ENCODE measurements at regions not wholly inside any gene's neighbourhood (a gene's known extent, or its start where the extent isn't known, plus 50 kb on each side); places are given as distances from the start of the nearest gene placed in this dataset.
A peak's percentile ranks its signal among the peaks of the same experiment; 100 is the strongest.

- no peak overlapping the region for H3K4me3 ChIP-seq (ENCODE audit: extremely low read depth, insufficient read depth, low read length, poor library complexity, severe bottlenecking)
- H3K27ac ChIP-seq (ENCODE audit: low read depth, low read length, severe bottlenecking) = no peak overlapping the region
- H3K9me3 ChIP-seq (ENCODE audit: control insufficient read depth, low read length) = no peaks in the 10 kb centered on the region
- no peaks in the 10 kb centered on the region for H3K4me1 ChIP-seq (ENCODE audit: control insufficient read depth, insufficient read depth, low read length, poor library complexity, severe bottlenecking)
- 81 to 97% methylated on average over 5 of the region's 6 CpGs for WGBS, 2 experiments (ENCODE audit: insufficient coverage in 2 of 2)
- no peaks in the 10 kb centered on the region for H3K36me3 ChIP-seq (ENCODE audit: control insufficient read depth, insufficient read depth, low read length)
Observed at GRCh38 chr9:8188723-8189407, 389.3 kb upstream of the DMAC1 start.

DNA sequence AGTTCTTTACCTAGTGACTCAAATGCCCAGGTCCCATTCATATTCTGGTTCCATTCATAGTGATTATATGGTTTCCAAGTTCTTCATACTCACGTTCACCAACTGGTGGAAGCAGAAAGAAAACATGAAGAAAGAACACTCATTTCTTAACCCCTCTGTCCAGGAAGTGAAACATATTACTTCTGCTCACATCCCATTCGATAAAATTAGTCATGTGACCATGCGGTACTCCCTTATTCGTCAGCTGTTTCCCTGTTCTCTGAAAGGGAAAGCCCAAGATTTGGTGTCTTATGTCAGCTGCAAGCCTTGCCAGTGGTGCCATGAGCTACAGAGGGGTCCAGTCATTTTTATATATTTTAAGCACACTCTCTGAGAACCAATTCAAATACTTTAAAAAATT is 387.0 kb upstream of the DMAC1 start:
- no peaks in the 10 kb centered on the region for H3K4me1 ChIP-seq (ENCODE audit: control insufficient read depth, insufficient read depth, low read length, poor library complexity, severe bottlenecking)
- no peak overlapping the region for H3K4me3 ChIP-seq (ENCODE audit: extremely low read depth, insufficient read depth, low read length, poor library complexity, severe bottlenecking)
- H3K27ac ChIP-seq (ENCODE audit: low read depth, low read length, severe bottlenecking) = no peak overlapping the region
- 87 to 100% methylated on average over 4 of the region's 4 CpGs for WGBS, 2 experiments (ENCODE audit: insufficient coverage in 2 of 2)
- H3K36me3 ChIP-seq (ENCODE audit: control insufficient read depth, insufficient read depth, low read length) = no peaks in the 10 kb centered on the region
- H3K9me3 ChIP-seq (ENCODE audit: control insufficient read depth, low read length) = no peaks in the 10 kb centered on the region

DNA sequence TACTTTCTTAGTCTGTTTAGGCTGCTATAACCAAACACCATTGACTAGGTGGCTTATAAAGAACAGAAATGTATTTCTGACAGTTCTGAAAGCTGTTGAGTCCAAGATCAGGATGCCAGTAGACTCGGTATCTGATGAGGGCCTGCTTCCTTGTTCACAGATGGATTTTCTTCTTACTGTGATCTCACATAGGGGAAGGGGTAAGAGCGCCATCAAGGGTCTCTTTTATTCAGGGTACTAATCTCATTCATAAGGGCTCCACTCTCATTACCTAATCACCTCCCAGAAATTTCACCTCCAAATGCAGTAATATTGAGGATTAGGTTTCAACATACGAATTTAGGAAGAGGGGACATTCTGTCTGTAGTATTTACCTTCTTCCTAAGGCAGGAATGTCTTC is 384.0 kb upstream of the DMAC1 start:
- H3K36me3 ChIP-seq (ENCODE audit: control insufficient read depth, insufficient read depth, low read length) = no peaks in the 10 kb centered on the region
- WGBS, 2 experiments (ENCODE audit: insufficient coverage in 2 of 2) = 70% methylated on average over 1 of the region's 3 CpGs; no CpG with 5 or more reads in 1 of the 2 experiments

GRCh38 chr9:8179381-8180053 is 379.9 kb upstream of the DMAC1 start:
- no peak overlapping the region for H3K27ac ChIP-seq (ENCODE audit: low read depth, low read length, severe bottlenecking)
- WGBS, 2 experiments (ENCODE audit: insufficient coverage in 2 of 2) = 64% methylated on average over 1 of the region's 3 CpGs; no CpG with 5 or more reads in 1 of the 2 experiments

More for the DNA sequence above, 384.0 kb upstream of the DMAC1 start:
- Histone ChIP-seq H3K4me3 (ENCODE audit: extremely low read depth, insufficient read depth, low read length, poor library complexity, severe bottlenecking) (no peak overlapping the region), H3K9me3 (ENCODE audit: control insufficient read depth, low read length) (no peaks in the 10 kb centered on the region), H3K27ac (ENCODE audit: low read depth, low read length, severe bottlenecking) (no peak overlapping the region), H3K4me1 (ENCODE audit: control insufficient read depth, insufficient read depth, low read length, poor library complexity, severe bottlenecking) (no peaks in the 10 kb centered on the region)

DNA sequence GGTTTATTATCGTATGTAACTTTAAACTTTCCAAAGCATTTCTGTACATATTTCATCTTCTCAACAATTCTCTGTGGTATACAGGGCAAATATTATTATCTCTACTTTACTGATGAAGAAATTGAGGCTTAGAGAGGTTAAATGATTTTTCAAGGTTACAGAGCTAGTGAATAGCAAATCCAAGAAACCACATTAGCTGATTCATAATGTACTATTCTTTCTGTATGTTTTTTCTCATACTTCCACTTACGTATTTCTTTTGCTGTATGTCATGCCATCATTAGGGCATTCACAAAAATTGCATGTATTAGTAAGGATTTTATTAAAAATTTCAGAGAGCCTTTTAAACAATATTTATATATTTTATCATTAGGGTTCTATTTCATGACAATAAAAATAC is 372.4 kb upstream of the DMAC1 start:
- no CpG with 5 or more reads among the region's 2 CpGs for WGBS, 2 experiments (ENCODE audit: insufficient coverage in 2 of 2)
- H3K36me3 ChIP-seq (ENCODE audit: control insufficient read depth, insufficient read depth, low read length) = no peaks in the 10 kb centered on the region
- no peak overlapping the region for H3K27ac ChIP-seq (ENCODE audit: low read depth, low read length, severe bottlenecking)
- no peaks in the 10 kb centered on the region for H3K9me3 ChIP-seq (ENCODE audit: control insufficient read depth, low read length)
- no peaks in the 10 kb centered on the region for H3K4me1 ChIP-seq (ENCODE audit: control insufficient read depth, insufficient read depth, low read length, poor library complexity, severe bottlenecking)
- H3K4me3 ChIP-seq (ENCODE audit: extremely low read depth, insufficient read depth, low read length, poor library complexity, severe bottlenecking) = no peak overlapping the region

More at GRCh38 chr9:8179381-8180053, 379.9 kb upstream of the DMAC1 start:
- Histone ChIP-seq H3K36me3 (ENCODE audit: control insufficient read depth, insufficient read depth, low read length) (no peaks in the 10 kb centered on the region), H3K4me3 (ENCODE audit: extremely low read depth, insufficient read depth, low read length, poor library complexity, severe bottlenecking) (no peak overlapping the region), H3K4me1 (ENCODE audit: control insufficient read depth, insufficient read depth, low read length, poor library complexity, severe bottlenecking) (no peaks in the 10 kb centered on the region), H3K9me3 (ENCODE audit: control insufficient read depth, low read length) (no peaks in the 10 kb centered on the region)

DNA sequence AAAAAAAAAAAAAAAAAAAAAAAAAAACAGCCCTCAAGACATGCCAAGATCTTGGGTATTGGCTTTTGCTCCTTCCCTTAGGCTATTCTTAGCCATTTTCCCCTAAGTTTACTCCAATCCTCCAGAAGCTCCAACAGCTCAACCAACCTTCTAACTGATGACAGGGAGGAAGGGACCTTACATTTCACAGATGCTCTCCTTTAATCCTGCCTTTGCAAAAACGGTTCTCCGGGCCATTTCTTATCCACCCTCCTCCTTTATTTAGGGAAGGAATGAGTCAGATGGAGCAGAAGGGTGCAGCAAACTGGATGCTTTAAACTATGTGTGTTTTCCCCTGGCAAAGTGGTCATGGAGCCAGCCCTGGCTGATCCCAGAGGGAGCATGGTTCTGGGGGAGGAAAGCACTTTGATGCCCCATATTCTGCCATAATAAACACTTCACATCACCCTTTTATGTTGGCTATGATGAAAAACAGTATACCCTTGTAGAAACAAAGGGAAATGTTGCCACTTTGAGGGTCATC is 369.4 kb upstream of the DMAC1 start:
- Histone ChIP-seq H3K4me3 (ENCODE audit: extremely low read depth, insufficient read depth, low read length, poor library complexity, severe bottlenecking) (no peak overlapping the region), H3K4me1 (ENCODE audit: control insufficient read depth, insufficient read depth, low read length, poor library complexity, severe bottlenecking) (no peaks in the 10 kb centered on the region), H3K27ac (ENCODE audit: low read depth, low read length, severe bottlenecking) (peak overlapping the region; percentile 66), H3K36me3 (ENCODE audit: control insufficient read depth, insufficient read depth, low read length) (no peaks in the 10 kb centered on the region), H3K9me3 (ENCODE audit: control insufficient read depth, low read length) (no peaks in the 10 kb centered on the region)
- no CpG with 5 or more reads among the region's 2 CpGs for WGBS, 2 experiments (ENCODE audit: insufficient coverage in 2 of 2)

GRCh38 chr9:8160787-8161186 is 361.2 kb upstream of the DMAC1 start:
- Histone ChIP-seq H3K36me3 (ENCODE audit: control insufficient read depth, insufficient read depth, low read length) (no peaks in the 10 kb centered on the region), H3K4me1 (ENCODE audit: control insufficient read depth, insufficient read depth, low read length, poor library complexity, severe bottlenecking) (no peaks in the 10 kb centered on the region), H3K27ac (ENCODE audit: low read depth, low read length, severe bottlenecking) (no peak overlapping the region), H3K4me3 (ENCODE audit: extremely low read depth, insufficient read depth, low read length, poor library complexity, severe bottlenecking) (no peak overlapping the region), H3K9me3 (ENCODE audit: control insufficient read depth, low read length) (no peaks in the 10 kb centered on the region)
- 100% methylated on average over 1 of the region's 1 CpG; no CpG with 5 or more reads in 1 of the 2 experiments for WGBS, 2 experiments (ENCODE audit: insufficient coverage in 2 of 2)

GRCh38 chr9:8158574-8158973 is 359.0 kb upstream of the DMAC1 start:
- Histone ChIP-seq H3K27ac (ENCODE audit: low read depth, low read length, severe bottlenecking) (no peak overlapping the region), H3K4me3 (ENCODE audit: extremely low read depth, insufficient read depth, low read length, poor library complexity, severe bottlenecking) (no peak overlapping the region), H3K4me1 (ENCODE audit: control insufficient read depth, insufficient read depth, low read length, poor library complexity, severe bottlenecking) (no peaks in the 10 kb centered on the region), H3K9me3 (ENCODE audit: control insufficient read depth, low read length) (no peaks in the 10 kb centered on the region), H3K36me3 (ENCODE audit: control insufficient read depth, insufficient read depth, low read length) (no peaks in the 10 kb centered on the region)
- WGBS, 2 experiments (ENCODE audit: insufficient coverage in 2 of 2) = 92% methylated on average over 2 of the region's 2 CpGs; no CpG with 5 or more reads in 1 of the 2 experiments

- no peaks in the 10 kb centered on the region for H3K4me1 ChIP-seq (ENCODE audit: control insufficient read depth, insufficient read depth, low read length, poor library complexity, severe bottlenecking)
- H3K9me3 ChIP-seq (ENCODE audit: control insufficient read depth, low read length) = no peaks in the 10 kb centered on the region
- no peak overlapping the region for H3K27ac ChIP-seq (ENCODE audit: low read depth, low read length, severe bottlenecking)
- H3K4me3 ChIP-seq (ENCODE audit: extremely low read depth, insufficient read depth, low read length, poor library complexity, severe bottlenecking) = no peak overlapping the region
- 83 to 94% methylated on average over 2 of the region's 3 CpGs for WGBS, 2 experiments (ENCODE audit: insufficient coverage in 2 of 2)
- H3K36me3 ChIP-seq (ENCODE audit: control insufficient read depth, insufficient read depth, low read length) = no peaks in the 10 kb centered on the region
Observed at GRCh38 chr9:8157683-8158324, 358.2 kb upstream of the DMAC1 start.

DNA sequence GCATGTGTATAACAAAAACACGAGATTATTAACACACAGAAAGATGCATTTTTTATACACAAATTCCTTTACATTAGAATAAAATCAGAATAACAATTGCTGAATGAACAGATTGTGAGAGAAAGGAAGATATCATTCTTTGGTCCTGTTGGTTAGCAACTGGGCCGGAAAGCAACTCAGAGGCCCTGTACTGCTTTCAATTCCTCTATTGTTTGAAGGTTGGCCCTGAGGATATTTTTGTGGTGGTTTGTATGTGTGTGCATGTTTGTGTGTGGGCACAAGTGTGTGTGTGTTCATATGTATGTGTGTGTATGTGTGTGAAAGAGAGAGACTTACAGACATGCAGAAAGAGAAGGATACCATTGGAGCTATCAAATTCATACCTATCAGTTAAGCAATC is 356.8 kb upstream of the DMAC1 start:
- 50% methylated on average over 1 of the region's 2 CpGs; no CpG with 5 or more reads in 1 of the 2 experiments for WGBS, 2 experiments (ENCODE audit: insufficient coverage in 2 of 2)
- H3K36me3 ChIP-seq (ENCODE audit: control insufficient read depth, insufficient read depth, low read length) = no peaks in the 10 kb centered on the region
- H3K27ac ChIP-seq (ENCODE audit: low read depth, low read length, severe bottlenecking) = no peak overlapping the region
- no peaks in the 10 kb centered on the region for H3K4me1 ChIP-seq (ENCODE audit: control insufficient read depth, insufficient read depth, low read length, poor library complexity, severe bottlenecking)
- H3K9me3 ChIP-seq (ENCODE audit: control insufficient read depth, low read length) = no peaks in the 10 kb centered on the region
- no peak overlapping the region for H3K4me3 ChIP-seq (ENCODE audit: extremely low read depth, insufficient read depth, low read length, poor library complexity, severe bottlenecking)

All from mesodermal cell (in vitro differentiated cells).